HG03521 (cell line): ENCODE measurements at regions not wholly inside any gene's neighbourhood (a gene's known extent, or its start where the extent isn't known, plus 50 kb on each side); places are given as distances from the start of the nearest gene placed in this dataset.

Experiments used
- ATAC-seq: cut with Tn5 transposase; IDR thresholded peaks from one replicate; pipeline ENCODE4 v1.9.1; 2021; ENCODE audit warnings: mild to moderate bottlenecking, moderate library complexity; ENCODE audit not compliant: unreplicated experiment

DNA sequence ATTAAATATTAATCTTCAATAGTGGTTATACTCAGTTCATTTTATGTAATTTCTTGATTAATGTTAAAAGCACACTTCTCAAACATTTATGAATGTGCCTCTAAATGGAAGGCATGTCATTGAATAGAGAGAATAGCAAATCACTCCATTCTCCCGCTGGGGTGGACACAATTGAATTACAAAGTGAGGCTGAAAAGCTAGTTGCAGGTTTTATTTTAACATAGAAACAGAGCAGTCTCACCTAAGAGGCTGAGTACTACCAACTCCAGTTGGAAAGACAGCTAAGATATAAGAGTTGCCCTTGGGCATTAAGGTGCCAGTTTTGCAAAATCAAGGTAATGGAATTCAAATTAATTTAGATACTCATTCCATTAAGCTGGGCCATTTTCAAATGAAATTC is 147.2 kb downstream of the PCSK1 start:
- ATAC-seq = no peak

DNA sequence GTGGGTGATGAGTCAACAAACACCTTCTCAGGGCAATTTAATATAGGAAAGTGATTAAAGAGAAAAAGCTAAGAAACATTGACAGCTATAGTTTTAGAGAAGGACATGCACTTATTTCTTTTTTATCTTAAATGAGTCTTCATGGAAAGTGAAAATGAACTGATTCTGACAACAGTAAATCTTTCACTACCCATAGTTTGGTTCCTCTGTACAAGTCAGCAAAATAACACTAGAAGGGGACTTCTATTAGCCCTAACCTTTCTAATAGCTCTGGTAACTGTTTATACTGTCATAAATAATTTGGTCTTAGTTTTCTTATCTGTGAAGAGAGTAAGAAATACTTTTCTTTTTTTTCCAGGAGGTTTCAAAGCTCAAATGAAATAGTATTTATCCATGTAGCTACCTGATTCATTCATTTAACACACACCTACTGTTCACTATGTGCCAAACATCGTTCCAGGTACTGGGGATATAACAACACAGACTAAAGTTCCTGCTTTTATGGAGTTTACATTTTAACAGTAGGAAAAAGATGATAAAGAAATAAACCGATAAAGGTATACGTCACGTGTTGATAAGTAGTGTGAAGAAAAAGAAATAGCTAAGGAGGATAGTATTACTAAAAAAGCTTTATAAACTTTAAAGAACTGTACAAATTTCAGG is 148.2 kb downstream of the PCSK1 start:
- no peak for ATAC-seq

DNA sequence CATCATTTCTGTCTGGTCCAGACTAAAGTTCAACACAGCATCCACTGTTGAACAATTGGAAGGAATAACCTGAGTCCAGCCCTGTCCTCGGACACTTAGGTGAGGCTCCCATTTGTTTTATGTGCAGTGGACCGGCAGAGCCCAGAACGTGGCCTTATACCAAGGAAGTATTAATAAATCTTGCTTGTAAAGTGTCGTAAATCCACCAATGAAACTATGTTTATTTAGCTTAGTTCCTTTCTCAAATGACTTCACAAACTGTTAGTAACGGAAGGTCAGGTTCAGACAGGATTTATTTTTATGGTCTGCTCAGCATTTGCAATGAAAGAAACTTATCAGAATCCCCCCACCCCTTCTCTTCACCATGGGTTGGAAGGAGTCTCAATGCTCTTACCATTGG is 149.5 kb downstream of the PCSK1 start:
- no peak for ATAC-seq

DNA sequence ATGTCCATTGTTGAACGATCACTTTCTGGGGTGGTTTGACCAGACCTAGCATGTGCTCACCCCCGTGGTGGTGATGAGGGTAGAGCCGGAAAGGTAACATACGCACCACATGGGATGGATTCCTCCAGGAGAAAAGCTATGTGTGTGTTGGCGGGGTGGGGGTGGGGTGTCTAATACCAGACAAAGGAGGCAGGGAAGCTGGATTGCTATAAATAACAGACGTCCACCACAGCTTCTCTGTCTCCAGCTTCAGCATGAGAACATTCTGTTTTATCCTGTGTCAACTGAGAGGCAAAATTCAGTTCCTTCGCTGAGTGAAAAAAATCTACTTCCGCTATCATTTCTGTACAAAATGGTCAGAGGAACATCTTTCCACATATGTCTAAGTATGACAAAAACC is 151.0 kb downstream of the PCSK1 start:
- no peak for ATAC-seq

DNA sequence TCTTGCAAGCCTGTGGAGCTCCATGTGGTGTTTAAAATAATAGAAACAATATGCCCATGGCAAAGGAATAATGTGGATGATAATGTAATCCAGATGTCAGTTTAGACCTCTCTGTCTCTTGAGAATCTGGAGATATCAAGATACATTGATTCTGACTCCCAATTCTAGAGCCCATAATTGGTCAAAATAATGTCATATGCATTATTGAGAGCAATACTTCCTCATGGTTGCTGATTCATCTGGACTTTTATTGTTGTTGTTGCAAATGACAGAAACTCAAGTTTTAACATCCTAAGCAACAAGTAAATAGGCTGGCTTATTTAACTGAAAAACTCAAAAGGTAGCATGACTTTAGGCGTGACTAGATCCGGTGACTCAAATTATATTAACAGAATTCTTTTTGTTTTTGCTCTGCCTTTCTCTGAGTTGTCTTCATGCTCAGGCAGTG is 152.1 kb downstream of the PCSK1 start:
- ATAC-seq = no peak

DNA sequence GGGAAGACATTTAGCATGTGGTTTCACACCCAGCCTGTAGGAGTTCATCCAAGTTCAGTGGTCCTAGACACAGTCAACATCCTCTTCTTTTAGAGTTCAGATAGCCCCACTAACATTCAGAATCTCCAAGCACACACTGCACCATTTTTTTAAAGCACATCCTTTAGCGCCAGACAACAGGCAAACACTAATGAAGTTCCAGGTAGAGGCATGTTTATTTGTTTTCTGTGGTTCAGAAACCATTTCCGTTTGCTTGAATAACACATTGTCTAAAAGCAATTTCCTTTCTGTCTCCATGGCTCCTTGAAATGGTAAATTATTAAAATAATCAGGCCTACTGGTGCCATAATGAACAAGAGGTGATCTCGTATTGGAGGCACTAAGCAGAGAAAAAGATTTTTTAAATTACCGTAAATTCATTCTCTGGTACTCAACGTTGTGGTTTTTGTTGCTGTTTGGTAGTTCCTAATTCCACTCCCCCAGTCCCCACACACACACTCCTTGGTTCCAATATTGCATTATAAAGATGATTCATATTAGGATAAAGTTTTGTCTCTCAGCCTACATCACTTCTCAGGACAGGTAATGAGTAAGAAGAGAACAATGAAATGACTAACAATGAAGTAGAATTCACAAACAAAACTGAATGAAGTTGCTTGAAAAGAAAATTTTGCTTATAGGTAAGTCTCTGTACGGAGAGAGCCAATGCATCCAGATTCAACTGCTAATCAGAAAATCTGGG is 153.1 kb downstream of the PCSK1 start:
- peak; percentile 70 for ATAC-seq

DNA sequence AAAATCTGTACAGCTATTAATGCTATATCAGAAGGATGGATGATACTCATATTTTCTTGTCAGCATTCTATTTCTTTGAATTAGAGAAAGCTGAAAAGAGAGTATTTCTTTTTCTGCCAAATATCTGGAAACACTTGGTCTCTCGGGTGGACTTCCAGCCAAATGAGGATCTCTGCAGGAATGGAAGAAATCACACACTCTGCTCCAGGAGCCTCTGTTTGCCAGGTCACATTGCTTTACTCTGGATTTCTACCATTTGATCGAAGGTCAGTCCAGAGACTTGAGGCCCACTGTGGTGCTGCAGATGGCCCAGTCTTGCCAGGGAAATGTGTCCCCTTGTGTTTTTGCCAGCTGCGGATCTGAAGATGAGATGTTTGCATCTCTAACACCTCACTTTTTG is 154.1 kb downstream of the PCSK1 start:
- no peak for ATAC-seq

DNA sequence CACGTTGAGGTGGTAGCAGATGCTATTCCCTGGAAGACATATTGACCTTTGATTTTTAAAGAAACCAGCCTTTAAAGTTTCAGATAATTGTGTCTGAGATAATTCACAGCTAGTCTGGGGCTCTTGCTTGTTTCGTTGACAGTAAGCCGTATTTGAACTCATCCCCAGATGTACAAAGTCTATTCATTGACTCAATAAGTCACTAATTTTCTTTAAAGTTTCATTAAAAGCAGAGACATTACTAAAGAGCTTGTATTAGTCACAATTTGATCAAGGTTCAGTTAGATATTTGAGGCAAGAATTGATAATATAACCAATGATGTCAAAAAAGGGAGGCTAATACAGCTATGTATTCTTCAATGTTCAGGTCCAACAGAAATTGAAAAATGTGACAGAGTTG is 158.0 kb downstream of the PCSK1 start:
- ATAC-seq = no peak

DNA sequence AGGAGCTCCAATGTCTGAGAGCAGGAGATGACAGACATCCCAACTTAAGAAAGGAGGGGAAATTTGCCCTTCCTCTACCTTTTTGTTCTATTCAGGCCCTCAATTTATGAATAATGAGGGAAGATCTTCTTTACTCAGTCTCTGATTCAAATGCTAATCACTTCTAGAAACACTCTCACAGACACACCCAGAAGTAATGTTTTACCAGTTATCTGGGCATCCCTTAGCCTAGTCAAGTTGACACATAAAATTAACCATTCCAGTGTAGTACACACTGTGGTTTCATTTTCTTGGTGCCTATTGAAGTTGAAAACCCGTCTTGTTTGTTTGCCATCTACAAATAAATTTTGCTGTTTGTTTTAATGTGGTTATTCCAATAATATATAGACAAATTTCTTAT is 167.6 kb downstream of the PCSK1 start:
- no peak for ATAC-seq

DNA sequence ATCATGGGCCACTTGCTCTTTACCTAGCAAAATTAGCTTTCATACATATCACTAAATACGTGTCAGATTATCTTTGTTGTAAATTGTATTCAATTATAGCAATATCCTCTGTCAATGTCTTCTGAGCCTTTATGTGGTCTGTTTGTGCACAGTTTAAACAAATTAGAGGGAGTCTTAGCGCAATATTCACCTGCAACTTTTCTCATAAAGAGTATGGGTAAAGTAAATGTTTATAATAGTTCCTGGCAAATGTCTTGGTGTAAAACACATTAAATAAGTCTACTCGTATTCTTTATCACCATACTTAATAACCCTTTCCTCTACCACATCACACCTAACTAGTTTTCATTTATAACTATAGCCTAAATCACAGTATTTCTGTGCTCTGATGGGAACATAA is 169.0 kb downstream of the PCSK1 start:
- no peak for ATAC-seq

DNA sequence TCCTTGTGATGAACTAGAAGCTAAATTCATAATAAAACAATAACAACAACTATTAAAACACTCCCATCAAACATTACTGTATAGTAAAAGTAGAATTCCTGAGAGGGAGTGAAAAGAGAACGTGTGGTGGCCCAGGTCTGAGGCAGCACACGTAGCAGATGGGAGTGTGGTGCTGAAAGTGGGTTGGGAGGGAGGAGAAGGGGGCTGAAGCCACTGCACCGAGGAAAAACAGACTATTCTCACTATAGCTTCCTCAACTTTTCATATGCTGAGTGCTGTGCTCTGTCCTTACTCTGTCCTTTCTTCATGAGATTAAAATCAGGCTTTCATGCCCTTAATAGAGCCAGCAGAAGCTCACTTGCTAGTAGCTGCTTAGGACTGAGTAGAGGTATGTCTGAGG is 170.9 kb downstream of the PCSK1 start:
- no peak for ATAC-seq

DNA sequence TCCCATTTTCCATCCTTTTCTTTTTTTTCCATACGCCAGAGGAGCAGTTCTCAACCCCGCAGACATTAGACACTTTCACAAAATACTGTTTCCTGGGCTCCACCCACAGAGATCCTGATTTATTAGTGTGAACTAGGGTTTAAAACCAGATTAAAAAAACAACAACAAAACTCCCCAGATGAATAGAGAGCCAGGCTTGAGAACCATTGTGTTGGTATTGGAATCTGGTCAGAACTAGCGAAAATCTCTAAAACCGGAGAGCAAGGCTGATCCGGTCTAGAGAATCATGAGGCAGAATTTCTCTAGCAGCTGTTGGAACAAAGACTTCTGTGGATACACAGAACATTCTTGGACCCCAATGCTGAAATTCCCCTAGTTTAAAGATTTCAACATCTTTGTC is 173.0 kb downstream of the PCSK1 start:
- no peak for ATAC-seq

DNA sequence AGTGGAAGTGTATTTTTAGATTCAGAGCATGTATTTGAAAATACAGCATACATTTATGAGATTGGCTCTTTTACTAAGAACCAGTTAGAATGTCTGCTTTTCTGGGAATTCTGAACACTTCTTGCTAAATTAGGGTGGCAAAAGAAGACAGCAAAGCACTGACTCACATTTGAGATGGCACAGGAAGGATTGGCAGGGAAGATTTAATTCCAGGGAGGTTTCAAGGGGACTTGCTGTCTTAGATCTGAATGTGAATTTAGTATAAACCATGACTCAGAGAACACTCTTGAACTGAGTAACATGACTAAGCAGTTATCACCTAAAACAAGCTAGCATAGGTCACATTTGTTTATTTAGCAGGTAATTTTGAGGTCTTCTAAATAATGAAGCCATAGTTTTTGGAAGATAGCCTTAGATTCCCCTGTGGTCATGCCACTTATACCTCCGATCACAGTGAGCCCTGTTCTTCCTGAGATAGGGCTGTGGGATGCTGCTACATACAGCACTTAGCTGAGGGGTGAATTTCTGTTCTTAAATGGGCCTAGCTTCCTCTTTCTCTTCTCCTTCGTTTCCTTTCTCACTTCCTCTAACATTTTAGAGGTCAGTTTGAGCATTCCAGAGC is 173.8 kb downstream of the PCSK1 start:
- no peak for ATAC-seq

DNA sequence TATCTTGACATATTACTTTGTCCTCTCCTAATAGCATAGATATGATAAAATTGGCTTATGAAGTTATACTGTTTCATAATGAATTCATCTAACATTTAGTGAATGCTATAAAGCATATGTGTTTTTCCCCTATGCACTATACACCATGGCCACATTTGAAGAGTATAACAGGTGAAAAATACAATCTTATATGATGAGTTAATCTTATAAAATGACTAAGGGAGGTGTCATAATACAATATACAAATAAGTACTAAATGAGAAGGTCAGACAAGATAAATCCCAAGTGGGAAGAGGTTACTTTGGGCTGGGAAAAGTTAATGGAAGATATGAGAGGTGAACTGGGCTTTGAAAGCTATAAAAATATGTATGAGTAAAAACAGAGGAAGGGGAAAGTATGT is 174.4 kb downstream of the PCSK1 start:
- ATAC-seq = no peak

DNA sequence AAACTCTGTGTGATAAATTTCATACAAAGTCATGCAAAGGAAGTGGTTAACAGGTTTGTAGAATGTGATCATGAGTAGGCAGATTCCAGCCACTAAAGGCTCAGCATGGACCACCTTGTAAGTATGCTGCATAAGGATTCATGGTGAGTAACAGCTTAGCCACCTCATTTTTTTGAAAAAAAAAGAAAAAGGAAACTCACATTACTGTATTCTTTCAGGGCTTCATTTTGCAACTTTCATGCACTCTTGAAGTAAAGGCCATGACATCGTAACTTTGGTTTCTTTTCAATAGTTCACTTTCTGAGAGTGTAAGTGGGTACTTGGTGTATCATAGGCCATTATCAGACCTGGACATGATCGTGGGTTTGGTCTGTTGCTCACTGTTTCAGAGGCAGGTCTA is 175.1 kb downstream of the PCSK1 start:
- ATAC-seq = no peak

DNA sequence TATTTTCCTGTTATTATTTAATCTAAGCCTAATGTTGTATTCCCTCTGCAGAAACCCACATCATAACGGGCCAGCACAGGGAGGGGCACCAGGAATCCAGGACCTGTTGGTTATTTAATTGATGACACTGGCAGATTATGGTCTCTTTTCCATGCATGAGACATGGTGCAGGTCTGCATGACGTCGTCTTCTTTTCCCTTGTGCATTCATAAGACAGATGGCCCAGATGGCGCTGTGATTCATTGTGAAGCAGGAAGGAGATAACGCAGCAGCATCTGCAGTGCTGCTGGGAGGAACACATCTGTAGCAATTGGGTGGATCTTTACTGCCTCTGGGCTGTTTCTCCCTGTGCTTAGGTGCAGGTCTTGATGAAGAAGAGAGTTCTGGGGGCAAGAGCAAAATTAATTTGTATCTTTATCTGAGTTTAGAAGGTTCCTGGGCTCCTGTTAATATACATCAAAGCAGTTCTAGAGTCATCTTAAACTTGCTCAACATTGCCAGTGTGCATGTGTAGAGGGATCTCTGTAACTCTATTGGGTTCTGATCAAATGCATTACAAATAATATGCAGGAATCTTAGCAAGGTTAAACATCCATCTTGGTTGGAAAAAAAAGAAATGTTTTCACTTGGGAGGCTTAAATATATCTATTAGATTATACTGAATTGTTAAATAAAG is 176.1 kb downstream of the PCSK1 start:
- ATAC-seq = no peak

DNA sequence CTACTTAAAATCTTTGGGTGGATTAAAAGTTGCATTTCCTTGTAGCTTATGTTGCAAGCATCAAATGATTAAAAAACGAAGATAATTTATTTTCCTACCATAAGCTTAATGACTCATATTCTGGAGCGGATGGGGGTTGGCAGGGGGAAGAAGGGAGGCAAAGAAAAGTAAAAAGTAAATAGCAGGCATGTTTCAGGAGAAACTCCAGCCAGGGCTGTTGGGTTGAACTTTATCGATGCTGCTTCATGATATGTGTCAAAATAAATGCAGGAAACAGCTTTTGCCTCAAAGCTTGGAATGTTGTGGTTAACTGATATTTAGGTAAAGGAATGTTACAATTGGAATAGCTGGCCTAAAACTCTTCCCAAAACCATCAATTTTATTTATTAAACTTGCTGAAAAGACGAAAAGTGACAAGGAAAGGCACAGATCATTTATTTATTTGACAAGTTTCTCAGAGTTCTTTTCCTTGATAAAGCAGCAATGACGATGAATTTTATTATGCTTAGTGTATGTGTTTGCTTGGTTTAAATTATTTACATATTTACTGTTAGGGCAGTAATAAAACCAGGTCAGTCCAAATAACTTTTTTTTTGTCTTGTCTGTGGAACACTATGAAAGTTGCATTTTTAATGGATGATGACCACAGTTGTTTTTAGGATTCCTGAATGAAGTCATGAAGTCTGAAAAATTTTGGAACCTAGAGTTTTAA is 177.9 kb downstream of the PCSK1 start:
- no peak for ATAC-seq

DNA sequence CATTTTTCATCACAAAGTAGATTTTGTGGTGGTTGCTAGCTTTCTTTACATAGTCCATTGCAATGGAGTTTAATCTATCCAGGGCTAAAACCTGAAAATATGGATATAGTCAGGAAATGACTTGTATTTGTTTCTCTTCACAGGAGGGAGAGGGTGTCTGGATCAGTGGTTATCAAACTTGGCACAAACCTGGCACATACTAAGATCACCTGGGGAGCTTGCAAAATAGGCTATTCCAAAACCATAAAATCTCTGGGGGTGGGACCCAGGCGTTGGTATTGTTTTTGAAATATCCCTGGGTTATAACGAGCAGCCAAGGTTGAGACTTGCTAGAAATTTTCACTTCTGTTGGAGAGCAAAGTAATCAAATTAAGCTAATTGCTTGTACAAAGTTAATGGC is 179.9 kb downstream of the PCSK1 start:
- ATAC-seq = no peak

DNA sequence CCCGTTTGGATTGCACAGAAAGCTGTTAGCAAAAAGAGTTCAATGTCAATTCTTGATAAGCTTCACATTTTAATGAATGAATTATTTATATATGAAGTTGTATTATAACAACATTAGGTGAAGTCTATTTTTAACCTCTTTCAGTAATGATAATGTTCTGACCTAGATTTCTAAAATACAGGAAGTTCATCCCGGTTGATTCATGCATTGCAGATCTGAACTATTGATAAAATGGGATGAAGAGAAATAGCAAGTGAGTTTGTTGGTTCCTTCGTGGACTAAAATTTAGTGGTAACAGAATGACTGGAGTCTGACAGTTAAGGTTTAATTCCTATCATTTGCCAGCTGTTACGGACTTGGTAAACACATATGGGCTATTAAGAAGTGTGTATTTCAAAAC is 180.5 kb downstream of the PCSK1 start:
- ATAC-seq = no peak

DNA sequence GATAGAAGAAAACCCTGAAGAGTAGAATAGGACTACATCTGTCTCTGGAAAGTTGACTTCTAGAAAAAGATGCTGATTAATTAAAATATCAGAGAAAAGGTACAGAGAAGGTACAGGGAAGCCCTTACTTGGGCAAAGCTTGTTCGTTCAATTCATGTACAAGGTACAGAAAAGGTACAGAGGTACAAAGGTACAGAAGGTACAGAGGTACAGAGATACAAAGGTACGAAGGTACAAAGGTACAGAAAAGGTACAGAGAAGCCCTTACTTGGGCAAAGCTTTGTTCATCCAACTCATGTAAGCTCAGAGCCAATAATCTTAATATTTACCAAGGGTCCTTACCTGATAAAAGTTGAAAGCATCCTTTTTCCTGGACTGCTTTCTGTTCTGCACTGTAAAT is 182.3 kb downstream of the PCSK1 start:
- no peak for ATAC-seq

DNA sequence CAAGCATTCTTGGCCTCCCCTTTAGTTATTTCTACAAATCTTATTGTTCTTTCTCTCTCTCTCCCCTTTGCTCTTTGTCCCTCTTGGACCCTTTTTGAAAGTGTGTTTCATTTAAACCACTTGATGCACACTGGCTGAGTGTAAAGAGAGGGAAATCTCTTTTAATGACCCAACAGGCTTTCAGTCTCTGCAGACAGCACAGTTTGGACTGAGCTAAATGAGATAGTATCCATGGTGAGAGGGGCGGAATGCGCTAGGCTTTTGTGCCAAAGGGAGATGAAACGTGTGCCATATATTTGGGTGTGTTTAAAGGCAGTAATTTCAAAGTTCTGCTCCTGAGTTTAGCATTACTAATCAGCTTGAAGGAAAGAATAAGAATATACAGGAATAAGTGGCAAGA is 184.9 kb downstream of the PCSK1 start:
- no peak for ATAC-seq
